ENCODE measurements at regions not wholly inside any gene's neighbourhood (a gene's known extent, or its start where the extent isn't known, plus 50 kb on each side); places are given as distances from the start of the nearest gene placed in this dataset.

- no peak for FAIRE-seq
- 78% methylated on average over 2 of the region's 2 CpGs for WGBS (ENCODE audit: insufficient coverage, insufficient replicate concordance, low lambda C conversion rate, missing lambda C conversion rate)
- Histone ChIP-seq H2AFZ (ENCODE audit: control insufficient read depth, low read depth, low read length) (no peak overlapping the region), H3K4me3 (no peak overlapping the region), H3K27me3 (replicated peaks in 1 of 2; ENCODE audit: control insufficient read depth in 2 of 2, insufficient read depth in 2 of 2, low read length in 1 of 2) (no peaks in the 10 kb centered on the region), H3K79me2 (ENCODE audit: control insufficient read depth, insufficient read depth, low read length) (no peaks in the 10 kb centered on the region), H3K9ac (ENCODE audit: control insufficient read depth, insufficient read depth, low read length) (no peak overlapping the region), H3K4me1 (ENCODE audit: control insufficient read depth, insufficient read depth, low read length) (no peaks in the 10 kb centered on the region), H3K4me2 (ENCODE audit: control insufficient read depth, insufficient read depth) (no peak overlapping the region), H3K27ac (ENCODE audit: control insufficient read depth, insufficient read depth) (no peak overlapping the region), H4K20me1 (ENCODE audit: control insufficient read depth, insufficient read depth) (no peaks in the 10 kb centered on the region), H3K9me3 (replicated peaks; ENCODE audit: control insufficient read depth, insufficient read depth, low read length) (no peaks in the 10 kb centered on the region), H3K36me3 (ENCODE audit: control insufficient read depth in 2 of 2, insufficient read depth in 2 of 2, low read length in 1 of 2) (no peaks in the 10 kb centered on the region)
- BruUV-seq (replicated peaks) = no TSS peak
- ATAC-seq = no peak
- no peak for TF ChIP-seq EGR1 (IDR thresholded peaks at IDR 0.05; ENCODE audit: borderline replicate concordance in 1 of 2, low read depth in 2 of 2, low read length in 2 of 2)
- TF ChIP-seq, protein P1, sequence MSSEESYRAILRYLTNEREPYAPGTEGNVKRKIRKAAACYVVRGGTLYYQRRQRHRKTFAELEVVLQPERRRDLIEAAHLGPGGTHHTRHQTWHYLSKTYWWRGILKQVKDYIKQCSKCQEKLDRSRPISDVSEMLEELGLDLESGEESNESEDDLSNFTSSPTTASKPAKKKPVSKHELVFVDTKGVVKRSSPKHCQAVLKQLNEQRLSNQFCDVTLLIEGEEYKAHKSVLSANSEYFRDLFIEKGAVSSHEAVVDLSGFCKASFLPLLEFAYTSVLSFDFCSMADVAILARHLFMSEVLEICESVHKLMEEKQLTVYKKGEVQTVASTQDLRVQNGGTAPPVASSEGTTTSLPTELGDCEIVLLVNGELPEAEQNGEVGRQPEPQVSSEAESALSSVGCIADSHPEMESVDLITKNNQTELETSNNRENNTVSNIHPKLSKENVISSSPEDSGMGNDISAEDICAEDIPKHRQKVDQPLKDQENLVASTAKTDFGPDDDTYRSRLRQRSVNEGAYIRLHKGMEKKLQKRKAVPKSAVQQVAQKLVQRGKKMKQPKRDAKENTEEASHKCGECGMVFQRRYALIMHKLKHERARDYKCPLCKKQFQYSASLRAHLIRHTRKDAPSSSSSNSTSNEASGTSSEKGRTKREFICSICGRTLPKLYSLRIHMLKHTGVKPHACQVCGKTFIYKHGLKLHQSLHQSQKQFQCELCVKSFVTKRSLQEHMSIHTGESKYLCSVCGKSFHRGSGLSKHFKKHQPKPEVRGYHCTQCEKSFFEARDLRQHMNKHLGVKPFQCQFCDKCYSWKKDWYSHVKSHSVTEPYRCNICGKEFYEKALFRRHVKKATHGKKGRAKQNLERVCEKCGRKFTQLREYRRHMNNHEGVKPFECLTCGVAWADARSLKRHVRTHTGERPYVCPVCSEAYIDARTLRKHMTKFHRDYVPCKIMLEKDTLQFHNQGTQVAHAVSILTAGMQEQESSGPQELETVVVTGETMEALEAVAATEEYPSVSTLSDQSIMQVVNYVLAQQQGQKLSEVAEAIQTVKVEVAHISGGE (CRISPR knock-in tag; IDR thresholded peaks at IDR 0.05) = no peak
- no peak for TF ChIP-seq HDAC6 (IDR thresholded peaks at IDR 0.05; ENCODE audit: unreplicated experiment)
- TF ChIP-seq TAF1 (IDR thresholded peaks at IDR 0.05; ENCODE audit: borderline replicate concordance, low read depth, low read length) = no peak
- TF ChIP-seq MEF2B (IDR thresholded peaks at IDR 0.05; ENCODE audit: partially characterized antibody, poor library complexity, severe bottlenecking) = no peak
- TF ChIP-seq YBX1 (IDR thresholded peaks at IDR 0.05) = no peak
- TF ChIP-seq NFYB (IDR thresholded peaks at IDR 0.05; ENCODE audit: insufficient read depth, low read depth, low read length) = no peak
- TF ChIP-seq SP1 (IDR thresholded peaks at IDR 0.05; ENCODE audit: low read depth, low read length) = no peak
- TF ChIP-seq ASH2L (IDR thresholded peaks at IDR 0.05; ENCODE audit: borderline replicate concordance, low read depth) = no peak
- TF ChIP-seq LARP7 (IDR thresholded peaks at IDR 0.05) = no peak
- TF ChIP-seq TCF7 (IDR thresholded peaks at IDR 0.05; ENCODE audit: borderline replicate concordance) = no peak
- TF ChIP-seq PAX8 (IDR thresholded peaks at IDR 0.05) = no peak
- TF ChIP-seq NR2F1 (conservative IDR thresholded peaks at IDR 0.05) = no peak
- no peak for TF ChIP-seq RFX5 (IDR thresholded peaks at IDR 0.05; ENCODE audit: low read depth, low read length)
- TF ChIP-seq, protein P2, sequence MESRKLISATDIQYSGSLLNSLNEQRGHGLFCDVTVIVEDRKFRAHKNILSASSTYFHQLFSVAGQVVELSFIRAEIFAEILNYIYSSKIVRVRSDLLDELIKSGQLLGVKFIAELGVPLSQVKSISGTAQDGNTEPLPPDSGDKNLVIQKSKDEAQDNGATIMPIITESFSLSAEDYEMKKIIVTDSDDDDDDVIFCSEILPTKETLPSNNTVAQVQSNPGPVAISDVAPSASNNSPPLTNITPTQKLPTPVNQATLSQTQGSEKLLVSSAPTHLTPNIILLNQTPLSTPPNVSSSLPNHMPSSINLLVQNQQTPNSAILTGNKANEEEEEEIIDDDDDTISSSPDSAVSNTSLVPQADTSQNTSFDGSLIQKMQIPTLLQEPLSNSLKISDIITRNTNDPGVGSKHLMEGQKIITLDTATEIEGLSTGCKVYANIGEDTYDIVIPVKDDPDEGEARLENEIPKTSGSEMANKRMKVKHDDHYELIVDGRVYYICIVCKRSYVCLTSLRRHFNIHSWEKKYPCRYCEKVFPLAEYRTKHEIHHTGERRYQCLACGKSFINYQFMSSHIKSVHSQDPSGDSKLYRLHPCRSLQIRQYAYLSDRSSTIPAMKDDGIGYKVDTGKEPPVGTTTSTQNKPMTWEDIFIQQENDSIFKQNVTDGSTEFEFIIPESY (IDR thresholded peaks at IDR 0.05) = no peak
- no peak for TF ChIP-seq ETV6 (conservative IDR thresholded peaks at IDR 0.05 in 1 of 2, IDR thresholded peaks at IDR 0.05 in 1 of 2; ENCODE audit: borderline replicate concordance in 1 of 2, low read depth in 1 of 2)
- no peak for TF ChIP-seq CEBPB (IDR thresholded peaks at IDR 0.05; ENCODE audit: borderline replicate concordance in 1 of 2, low read depth in 2 of 2, low read length in 2 of 2)
- TF ChIP-seq, protein P3, sequence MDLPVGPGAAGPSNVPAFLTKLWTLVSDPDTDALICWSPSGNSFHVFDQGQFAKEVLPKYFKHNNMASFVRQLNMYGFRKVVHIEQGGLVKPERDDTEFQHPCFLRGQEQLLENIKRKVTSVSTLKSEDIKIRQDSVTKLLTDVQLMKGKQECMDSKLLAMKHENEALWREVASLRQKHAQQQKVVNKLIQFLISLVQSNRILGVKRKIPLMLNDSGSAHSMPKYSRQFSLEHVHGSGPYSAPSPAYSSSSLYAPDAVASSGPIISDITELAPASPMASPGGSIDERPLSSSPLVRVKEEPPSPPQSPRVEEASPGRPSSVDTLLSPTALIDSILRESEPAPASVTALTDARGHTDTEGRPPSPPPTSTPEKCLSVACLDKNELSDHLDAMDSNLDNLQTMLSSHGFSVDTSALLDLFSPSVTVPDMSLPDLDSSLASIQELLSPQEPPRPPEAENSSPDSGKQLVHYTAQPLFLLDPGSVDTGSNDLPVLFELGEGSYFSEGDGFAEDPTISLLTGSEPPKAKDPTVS (IDR thresholded peaks at IDR 0.05; ENCODE audit: low read depth, low read length) = no peak
- TF ChIP-seq SRF (IDR thresholded peaks at IDR 0.05; ENCODE audit: low read depth in 2 of 2, low read length in 2 of 2) = no peak
- no peak for TF ChIP-seq CHD4 (IDR thresholded peaks at IDR 0.05)
- DNase-seq (ENCODE audit: low read depth, low spot score) = no peak
- ChIA-PET SMC1A (ENCODE audit: uncharacterized antibody, unreplicated experiment) (interaction anchor here (0.6 kb wide), 1 partner anchor 11 kb away, joined by 3 read pairs; no protein-coding TSS in a partner anchor), RAD21 (ENCODE audit: unreplicated experiment) (no interaction called here), CTCF (no interaction called here), POLR2A (no interaction called here)
- intact Hi-C loops (cut with micrococcal nuclease; ENCODE audit: unreplicated experiment) = no loop called here
- in situ Hi-C loops (cut with MboI) = no loop called here
Measured at GRCh38 chr16:64206862-64207261, 915.0 kb downstream of the CDH11 start.
